ENCODE measurements at regions not wholly inside any gene's neighbourhood (a gene's known extent, or its start where the extent isn't known, plus 50 kb on each side); places are given as distances from the start of the nearest gene placed in this dataset.

DNA sequence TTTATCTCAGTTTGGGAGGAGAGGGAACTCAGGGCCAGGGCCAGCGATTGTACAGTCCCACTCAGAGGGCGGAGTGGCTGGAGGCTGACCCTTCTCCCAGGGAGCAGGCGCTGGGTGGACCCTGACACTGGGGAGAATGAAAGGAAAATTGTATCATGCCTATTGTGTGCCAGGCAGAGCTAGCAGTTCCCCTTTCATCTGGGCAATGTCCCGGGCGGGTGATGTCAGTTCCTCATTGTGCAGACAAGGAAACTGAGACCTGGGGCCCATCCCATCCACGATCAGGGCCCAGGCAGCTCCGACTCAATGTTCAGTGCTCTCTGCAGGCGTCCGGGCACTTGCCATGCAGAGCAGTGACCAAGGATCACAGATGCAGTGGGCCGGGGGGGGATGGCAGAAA, 101.9 kb upstream of the RTL1 start:
- no peaks in the 10 kb centered on the region for H3K79me2 ChIP-seq (ENCODE audit: insufficient read depth, low read length)
- BruUV-seq (replicated peaks), result no TSS peak
- no peak overlapping the region for H3K27ac ChIP-seq (ENCODE audit: low read depth, low read length)
- H2AFZ ChIP-seq (ENCODE audit: low read depth, low read length, poor library complexity, severe bottlenecking), result no peak overlapping the region
- no peaks in the 10 kb centered on the region for H3K9me3 ChIP-seq (ENCODE audit: control insufficient read depth in 1 of 2, insufficient read depth in 1 of 2, low read depth in 1 of 2, low read length in 2 of 2)
- no peaks in the 10 kb centered on the region for H4K20me1 ChIP-seq (ENCODE audit: insufficient read depth)
- H3K27me3 ChIP-seq (ENCODE audit: insufficient read depth, low read length), result no peaks in the 10 kb centered on the region
- ChIA-PET CTCF (no interaction called here), POLR2A (no interaction called here), RAD21 (ENCODE audit: low non-redundant PET in 1 of 2, low total read pairs in 2 of 2, uncharacterized antibody in 2 of 2, unreplicated experiment in 2 of 2) (no interaction called here)
- H3K9me2 ChIP-seq (ENCODE audit: insufficient read depth), result no peaks in the 10 kb centered on the region
- TF ChIP-seq POLR2AphosphoS5 (IDR thresholded peaks at IDR 0.05; ENCODE audit: low read depth, low read length) (no peak), SP1 (IDR thresholded peaks at IDR 0.05; ENCODE audit: low read depth) (no peak), ELF1 (IDR thresholded peaks at IDR 0.05; ENCODE audit: borderline replicate concordance, low read depth) (no peak), JUND (IDR thresholded peaks at IDR 0.05) (no peak), YY1 (IDR thresholded peaks at IDR 0.05; ENCODE audit: extremely low read depth, insufficient replicate concordance, low read depth, low read length) (no peak)
- ATAC-seq (no peak), DNase-seq (ENCODE audit: low read depth, low spot score) (no peak)
- H3K36me3 ChIP-seq (ENCODE audit: control insufficient read depth in 1 of 2, insufficient read depth in 2 of 2, low read length in 2 of 2), result no peaks in the 10 kb centered on the region
- H3K4me2 ChIP-seq (ENCODE audit: low read length), result no peak overlapping the region
- H3K9ac ChIP-seq (ENCODE audit: low read length), result no peak overlapping the region
- intact Hi-C loops (cut with micrococcal nuclease), result no loop called here
- no peak overlapping the region for H3K4me3 ChIP-seq (replicated peaks in 1 of 2; ENCODE audit: low read depth in 1 of 2, low read length in 2 of 2)
- peaks cover 0 to 14% of the 10 kb centered on the region in 2 experiments; a peak in 2 of 4 replicates for H3K4me1 ChIP-seq (ENCODE audit: control insufficient read depth in 1 of 2, insufficient read depth in 2 of 2, low read length in 2 of 2)

DNA sequence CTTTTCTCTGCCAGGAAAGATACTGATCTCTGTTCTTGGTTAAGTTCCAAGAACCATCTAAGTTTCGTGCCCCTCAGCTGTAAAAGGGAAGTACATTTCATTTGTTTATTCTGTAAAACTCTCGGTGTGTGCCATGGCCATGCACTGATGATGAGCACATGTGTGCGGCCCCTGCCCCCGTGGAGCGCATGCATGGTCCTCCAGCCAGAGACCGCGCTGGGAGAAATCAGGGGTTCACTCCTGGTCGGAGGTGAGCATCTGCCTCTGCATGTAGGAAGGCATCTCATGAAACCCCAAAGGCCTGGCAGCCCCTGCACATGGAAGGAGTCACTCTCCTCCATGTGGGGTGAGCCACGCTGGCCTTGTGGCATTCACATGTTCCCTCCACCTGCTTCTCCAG, 102.5 kb upstream of the RTL1 start:
- Histone ChIP-seq H3K27ac (ENCODE audit: low read depth, low read length) (no peak overlapping the region), H3K4me2 (ENCODE audit: low read length) (no peak overlapping the region), H3K9ac (ENCODE audit: low read length) (no peak overlapping the region), H3K9me3 (ENCODE audit: control insufficient read depth in 1 of 2, insufficient read depth in 1 of 2, low read depth in 1 of 2, low read length in 2 of 2) (no peaks in the 10 kb centered on the region), H3K79me2 (ENCODE audit: insufficient read depth, low read length) (no peaks in the 10 kb centered on the region), H3K9me2 (ENCODE audit: insufficient read depth) (no peaks in the 10 kb centered on the region), H3K27me3 (ENCODE audit: insufficient read depth, low read length) (no peaks in the 10 kb centered on the region), H4K20me1 (ENCODE audit: insufficient read depth) (no peaks in the 10 kb centered on the region), H3K4me1 (ENCODE audit: control insufficient read depth in 1 of 2, insufficient read depth in 2 of 2, low read length in 2 of 2) (peaks cover 0 to 8% of the 10 kb centered on the region in 2 experiments; a peak in 2 of 4 replicates), H3K4me3 (replicated peaks in 1 of 2; ENCODE audit: low read depth in 1 of 2, low read length in 2 of 2) (no peak overlapping the region), H3K36me3 (ENCODE audit: control insufficient read depth in 1 of 2, insufficient read depth in 2 of 2, low read length in 2 of 2) (no peaks in the 10 kb centered on the region), H2AFZ (ENCODE audit: low read depth, low read length, poor library complexity, severe bottlenecking) (no peak overlapping the region)
- intact Hi-C loops (cut with micrococcal nuclease), result no loop called here
- ChIA-PET POLR2A (no interaction called here), CTCF (no interaction called here), RAD21 (ENCODE audit: low non-redundant PET in 1 of 2, low total read pairs in 2 of 2, uncharacterized antibody in 2 of 2, unreplicated experiment in 2 of 2) (no interaction called here)
- no TSS peak for BruUV-seq (replicated peaks)
- DNase-seq (ENCODE audit: low read depth, low spot score) (no peak), ATAC-seq (no peak)
- TF ChIP-seq, protein P1, sequence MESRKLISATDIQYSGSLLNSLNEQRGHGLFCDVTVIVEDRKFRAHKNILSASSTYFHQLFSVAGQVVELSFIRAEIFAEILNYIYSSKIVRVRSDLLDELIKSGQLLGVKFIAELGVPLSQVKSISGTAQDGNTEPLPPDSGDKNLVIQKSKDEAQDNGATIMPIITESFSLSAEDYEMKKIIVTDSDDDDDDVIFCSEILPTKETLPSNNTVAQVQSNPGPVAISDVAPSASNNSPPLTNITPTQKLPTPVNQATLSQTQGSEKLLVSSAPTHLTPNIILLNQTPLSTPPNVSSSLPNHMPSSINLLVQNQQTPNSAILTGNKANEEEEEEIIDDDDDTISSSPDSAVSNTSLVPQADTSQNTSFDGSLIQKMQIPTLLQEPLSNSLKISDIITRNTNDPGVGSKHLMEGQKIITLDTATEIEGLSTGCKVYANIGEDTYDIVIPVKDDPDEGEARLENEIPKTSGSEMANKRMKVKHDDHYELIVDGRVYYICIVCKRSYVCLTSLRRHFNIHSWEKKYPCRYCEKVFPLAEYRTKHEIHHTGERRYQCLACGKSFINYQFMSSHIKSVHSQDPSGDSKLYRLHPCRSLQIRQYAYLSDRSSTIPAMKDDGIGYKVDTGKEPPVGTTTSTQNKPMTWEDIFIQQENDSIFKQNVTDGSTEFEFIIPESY (IDR thresholded peaks at IDR 0.05; ENCODE audit: extremely low read depth, insufficient replicate concordance, low read length), result no peak
- TF ChIP-seq ELF1 (IDR thresholded peaks at IDR 0.05; ENCODE audit: borderline replicate concordance, low read depth) (no peak), CBX3 (IDR thresholded peaks at IDR 0.05; ENCODE audit: low read depth) (no peak), EGR1 (IDR thresholded peaks at IDR 0.05; ENCODE audit: low read depth) (no peak), RAD21 (IDR thresholded peaks at IDR 0.05; ENCODE audit: low read depth) (no peak), SRF (IDR thresholded peaks at IDR 0.05; ENCODE audit: low read depth) (no peak), EZH2 (IDR thresholded peaks at IDR 0.05) (no peak), ZNF274 (IDR thresholded peaks at IDR 0.05; ENCODE audit: low read depth, low read length) (no peak), CEBPB (IDR thresholded peaks at IDR 0.05; ENCODE audit: low read depth) (no peak), SIN3A (IDR thresholded peaks at IDR 0.05; ENCODE audit: low read depth) (no peak), TCF7L2 (IDR thresholded peaks at IDR 0.05; ENCODE audit: borderline replicate concordance, extremely low read depth, insufficient read depth, insufficient read length) (no peak), POLR2AphosphoS5 (IDR thresholded peaks at IDR 0.05; ENCODE audit: low read depth, low read length) (no peak)
- TF ChIP-seq, protein P2, sequence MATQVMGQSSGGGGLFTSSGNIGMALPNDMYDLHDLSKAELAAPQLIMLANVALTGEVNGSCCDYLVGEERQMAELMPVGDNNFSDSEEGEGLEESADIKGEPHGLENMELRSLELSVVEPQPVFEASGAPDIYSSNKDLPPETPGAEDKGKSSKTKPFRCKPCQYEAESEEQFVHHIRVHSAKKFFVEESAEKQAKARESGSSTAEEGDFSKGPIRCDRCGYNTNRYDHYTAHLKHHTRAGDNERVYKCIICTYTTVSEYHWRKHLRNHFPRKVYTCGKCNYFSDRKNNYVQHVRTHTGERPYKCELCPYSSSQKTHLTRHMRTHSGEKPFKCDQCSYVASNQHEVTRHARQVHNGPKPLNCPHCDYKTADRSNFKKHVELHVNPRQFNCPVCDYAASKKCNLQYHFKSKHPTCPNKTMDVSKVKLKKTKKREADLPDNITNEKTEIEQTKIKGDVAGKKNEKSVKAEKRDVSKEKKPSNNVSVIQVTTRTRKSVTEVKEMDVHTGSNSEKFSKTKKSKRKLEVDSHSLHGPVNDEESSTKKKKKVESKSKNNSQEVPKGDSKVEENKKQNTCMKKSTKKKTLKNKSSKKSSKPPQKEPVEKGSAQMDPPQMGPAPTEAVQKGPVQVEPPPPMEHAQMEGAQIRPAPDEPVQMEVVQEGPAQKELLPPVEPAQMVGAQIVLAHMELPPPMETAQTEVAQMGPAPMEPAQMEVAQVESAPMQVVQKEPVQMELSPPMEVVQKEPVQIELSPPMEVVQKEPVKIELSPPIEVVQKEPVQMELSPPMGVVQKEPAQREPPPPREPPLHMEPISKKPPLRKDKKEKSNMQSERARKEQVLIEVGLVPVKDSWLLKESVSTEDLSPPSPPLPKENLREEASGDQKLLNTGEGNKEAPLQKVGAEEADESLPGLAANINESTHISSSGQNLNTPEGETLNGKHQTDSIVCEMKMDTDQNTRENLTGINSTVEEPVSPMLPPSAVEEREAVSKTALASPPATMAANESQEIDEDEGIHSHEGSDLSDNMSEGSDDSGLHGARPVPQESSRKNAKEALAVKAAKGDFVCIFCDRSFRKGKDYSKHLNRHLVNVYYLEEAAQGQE (IDR thresholded peaks at IDR 0.05; ENCODE audit: low read depth), result no peak
- TF ChIP-seq, protein P3, sequence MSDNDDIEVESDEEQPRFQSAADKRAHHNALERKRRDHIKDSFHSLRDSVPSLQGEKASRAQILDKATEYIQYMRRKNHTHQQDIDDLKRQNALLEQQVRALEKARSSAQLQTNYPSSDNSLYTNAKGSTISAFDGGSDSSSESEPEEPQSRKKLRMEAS (IDR thresholded peaks at IDR 0.05), result no peak
